ENCODE measurements at regions not wholly inside any gene's neighbourhood (a gene's known extent, or its start where the extent isn't known, plus 50 kb on each side); places are given as distances from the start of the nearest gene placed in this dataset.
"Not testable (repeated sequence)": the region's sequence is repeated elsewhere in the genome, so short reads cannot be mapped to it uniquely, and the experiment has no call there.

DNA sequence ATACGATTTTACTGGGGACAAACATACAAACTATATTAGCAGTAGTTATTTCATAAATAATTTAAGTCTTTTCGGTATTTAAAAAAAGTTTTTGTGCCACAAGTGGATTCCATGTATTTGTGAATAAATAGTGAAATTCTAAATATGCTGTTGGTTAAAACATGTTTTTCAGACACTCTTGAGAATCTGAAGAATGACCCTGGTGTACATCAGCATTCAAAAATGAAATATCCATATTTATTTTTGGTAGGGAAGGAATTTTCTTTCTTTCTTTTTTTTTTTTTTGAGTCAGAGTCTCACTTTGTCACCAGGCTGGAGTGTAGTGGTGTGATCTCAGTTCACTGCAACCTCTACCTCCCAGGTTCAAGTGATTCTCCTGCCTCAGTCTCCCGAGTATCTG, 136.1 kb upstream of the CDK6 start:
- DNase-seq = no peak

DNA sequence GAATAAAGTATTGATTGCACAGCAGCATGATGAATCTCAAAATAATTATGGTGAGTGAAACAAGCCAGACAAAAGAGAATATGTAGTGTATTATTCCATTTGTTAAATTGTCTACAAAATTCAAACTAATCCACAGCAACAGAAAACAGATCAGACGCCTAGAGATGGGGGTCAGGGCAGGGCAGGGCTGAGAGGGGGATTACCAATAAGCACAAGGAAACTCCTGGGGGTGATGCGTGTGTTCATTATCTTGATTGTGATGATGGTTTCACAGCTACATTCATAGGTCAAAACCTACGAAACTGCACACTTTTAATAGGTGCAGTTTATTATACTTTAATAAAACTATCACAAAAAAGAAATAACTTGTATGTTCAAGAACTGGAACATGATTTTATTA, 132.7 kb upstream of the CDK6 start:
- DNase-seq = no peak

DNA sequence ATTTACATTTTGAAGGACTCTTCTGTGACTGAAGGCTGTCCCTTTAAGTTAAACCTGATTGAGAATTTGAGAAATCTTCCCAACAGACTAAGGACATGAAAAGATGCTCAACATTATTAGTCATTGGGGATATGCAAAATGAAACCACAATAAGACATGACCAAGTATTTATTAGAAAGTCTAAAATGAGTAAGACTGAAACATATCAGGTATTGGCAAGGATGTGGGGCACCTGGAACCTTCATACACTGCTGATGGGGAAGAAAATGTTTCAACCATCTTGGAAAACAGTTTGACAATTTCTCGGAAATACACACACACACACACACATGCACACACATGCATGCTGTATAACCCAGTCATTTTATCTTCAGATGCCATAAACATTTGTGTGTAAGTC, 132.1 kb upstream of the CDK6 start:
- no peak for DNase-seq

DNA sequence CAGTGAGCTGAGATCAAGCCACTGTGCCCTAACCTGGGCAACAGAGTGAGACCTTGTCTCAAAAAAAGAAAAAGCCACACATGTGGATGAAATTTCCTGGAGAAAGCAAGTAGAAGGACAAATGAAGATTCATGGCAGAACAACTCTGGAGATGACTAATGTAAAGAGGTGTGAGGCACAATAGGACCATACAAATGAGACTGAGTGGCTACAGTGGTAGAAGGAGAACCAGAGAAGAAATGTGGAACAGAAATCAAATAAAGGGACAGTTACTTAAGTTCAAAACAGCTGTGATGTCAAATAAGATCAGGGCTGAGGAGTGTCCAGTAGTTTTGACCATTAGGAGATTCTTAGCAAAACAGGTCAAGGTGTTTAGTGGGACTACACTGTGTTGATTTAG, 130.9 kb upstream of the CDK6 start:
- DNase-seq = no peak

DNA sequence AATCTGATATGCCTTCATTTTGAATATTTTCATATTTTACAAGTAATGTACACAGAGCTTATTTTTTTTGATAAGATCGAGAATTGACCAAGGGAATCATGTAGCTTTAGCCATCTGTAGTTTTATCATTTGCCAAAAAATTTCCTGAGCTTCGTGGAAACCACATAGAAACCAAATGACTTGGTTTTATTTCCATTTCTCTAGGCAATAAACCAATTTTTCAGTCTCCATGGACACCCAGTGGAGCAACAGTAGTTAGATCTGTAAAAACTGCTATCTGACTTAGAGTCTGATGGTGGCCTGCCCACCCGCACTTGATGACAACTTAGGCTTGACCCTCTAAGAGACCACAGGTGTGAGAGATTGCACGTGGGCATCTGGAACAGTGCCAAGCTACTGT, 127.8 kb upstream of the CDK6 start:
- DNase-seq = no peak

DNA sequence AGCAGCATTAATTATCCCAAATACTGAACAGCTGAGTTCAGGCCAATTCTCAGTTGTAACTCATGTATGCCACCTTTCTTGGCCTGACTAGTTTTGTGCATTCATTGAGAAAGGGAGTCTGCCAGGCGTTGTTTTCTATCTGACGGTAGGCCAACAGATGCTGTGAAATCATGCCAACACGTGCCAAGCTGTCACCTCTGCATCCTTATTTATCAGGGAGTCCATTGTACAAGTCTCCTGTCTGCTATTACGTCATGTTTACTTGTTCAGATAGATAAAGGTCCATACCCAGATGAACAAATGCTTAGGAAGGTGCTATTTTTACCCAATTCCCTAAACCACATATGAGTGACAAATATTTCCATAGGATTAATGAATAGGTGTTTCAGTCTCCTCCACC, 127.2 kb upstream of the CDK6 start:
- no peak for DNase-seq

DNA sequence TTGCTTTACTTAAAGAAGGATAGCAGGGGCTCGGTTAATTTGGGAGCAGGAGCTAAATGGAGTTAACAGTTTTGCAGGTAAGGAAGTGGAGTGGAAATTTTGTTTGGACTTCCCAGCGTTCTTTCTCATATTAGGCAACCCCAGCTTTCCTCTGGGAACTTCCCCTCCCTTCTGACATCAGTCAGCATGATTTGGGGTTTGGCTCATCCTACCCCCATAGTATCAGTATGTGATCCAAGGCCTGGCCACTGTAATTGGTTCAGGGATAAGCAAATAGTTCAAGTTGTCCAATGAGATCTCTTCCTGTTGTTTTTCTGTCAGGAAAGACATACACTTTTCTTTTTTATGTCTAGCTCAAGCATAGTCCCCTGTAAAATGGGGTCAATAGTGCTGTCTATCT, 125.6 kb upstream of the CDK6 start:
- no peak for DNase-seq

DNA sequence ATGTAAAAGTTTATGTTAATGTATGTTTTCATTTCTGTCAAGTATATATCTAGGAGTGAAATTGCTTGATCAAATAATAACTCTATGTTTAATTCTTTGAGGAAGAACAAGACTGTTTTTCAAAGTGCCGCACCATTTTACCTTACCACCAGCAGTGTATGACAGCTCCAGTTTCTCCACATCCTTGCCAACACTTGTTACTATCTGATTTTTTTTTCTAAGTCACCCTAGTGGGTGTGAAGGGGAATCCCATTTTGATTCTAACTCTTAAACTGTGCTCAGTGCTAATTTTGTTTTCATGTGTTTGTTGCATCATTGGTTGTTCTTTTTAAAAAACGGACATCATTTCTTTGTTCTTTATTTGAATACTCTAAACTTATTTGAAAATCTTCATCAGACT, 120.2 kb upstream of the CDK6 start:
- no peak for DNase-seq

DNA sequence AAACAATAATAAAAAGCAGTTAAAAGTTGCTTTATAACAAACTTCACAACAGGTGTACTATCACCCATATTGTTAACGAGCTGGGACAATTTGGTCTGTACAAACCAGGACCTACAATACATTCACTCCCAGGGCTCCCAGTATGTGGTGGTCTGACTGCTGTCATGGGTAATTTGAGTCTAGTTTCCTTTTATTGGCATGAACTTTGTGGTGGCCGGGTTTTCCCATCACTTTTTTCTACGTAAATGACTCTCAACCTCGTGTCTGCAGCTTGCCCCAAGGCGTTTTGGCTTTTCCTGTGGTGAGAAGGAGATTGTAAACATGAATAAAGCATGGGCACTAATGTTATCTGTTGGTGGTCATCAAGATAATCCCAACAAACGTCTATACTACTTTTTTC, 118.7 kb upstream of the CDK6 start:
- DNase-seq = no peak

DNA sequence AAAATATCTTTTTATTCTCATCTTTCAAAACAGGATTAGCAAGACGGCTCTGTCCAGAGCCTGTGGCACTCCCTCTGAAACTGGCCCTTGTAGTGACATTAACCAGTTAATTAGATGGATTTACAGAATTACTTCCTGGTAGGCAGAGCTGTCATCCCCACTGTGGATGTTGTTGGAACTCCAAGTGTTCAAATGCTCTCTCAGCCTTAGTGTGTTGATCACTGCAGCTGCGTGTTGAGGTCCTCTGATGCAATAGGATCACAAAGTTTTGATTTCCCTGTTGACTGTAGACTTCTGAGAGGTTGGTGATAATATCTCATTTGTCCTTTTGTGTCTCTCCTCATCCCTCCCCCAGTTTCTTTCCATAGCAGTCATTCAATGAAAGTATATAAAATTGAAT, 117.3 kb upstream of the CDK6 start:
- DNase-seq = no peak

DNA sequence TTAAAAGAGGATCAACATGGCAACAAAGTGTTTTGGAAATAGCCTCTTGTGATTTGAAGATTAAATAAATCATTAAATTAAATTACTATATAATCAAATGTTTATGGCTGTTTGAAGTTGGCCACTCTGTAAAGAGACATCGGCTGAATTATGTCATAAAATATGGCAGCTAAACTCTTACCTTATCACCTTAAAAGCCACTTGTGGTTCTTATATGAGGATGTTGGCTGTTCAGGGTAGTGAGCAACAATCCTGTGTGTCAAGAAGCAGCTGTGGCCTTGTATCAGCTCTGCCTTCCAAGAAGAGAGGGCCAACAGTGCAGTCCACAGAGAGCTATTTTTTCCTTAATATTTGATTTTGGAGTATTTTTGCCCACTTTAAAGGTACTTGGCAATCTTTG, 113.4 kb upstream of the CDK6 start:
- DNase-seq = no peak

DNA sequence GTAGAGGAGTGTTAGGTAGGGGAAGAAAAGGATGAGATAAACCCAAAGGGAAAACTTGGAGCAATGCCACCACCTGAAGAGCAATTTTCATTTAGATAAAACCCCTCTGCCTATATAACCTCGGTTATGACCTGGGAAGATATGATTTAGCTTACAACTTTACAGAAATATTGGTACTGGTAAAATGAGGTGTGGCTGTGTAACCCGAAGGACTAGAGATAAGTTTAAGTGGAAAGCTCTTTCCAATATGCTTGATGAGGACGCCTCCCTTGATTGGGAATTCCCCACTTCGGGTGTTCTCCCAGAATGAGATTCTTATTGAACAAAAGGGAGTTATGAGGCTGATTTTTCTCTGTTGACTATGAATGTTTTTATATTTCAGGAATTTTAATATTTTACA, 109.5 kb upstream of the CDK6 start:
- no peak for DNase-seq

DNA sequence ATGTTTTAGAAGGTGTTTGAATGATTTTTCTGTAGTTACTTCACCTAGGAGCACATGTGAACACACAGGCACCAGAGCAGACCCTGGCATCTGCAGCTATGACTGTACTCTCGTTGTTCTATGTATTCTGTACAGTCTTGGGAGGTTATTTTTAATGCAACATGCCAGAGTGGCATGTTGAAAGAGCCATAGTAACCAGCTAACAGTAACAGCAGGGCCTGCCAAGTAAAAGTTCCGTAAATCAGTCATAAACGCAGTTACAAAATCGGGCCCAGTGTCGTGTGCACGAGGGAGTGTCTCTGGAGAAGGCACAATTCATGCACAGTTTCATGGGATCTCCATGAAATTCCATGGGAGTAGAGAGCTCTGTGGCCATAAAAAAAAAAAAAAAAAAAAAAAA, 108.3 kb upstream of the CDK6 start:
- no peak for DNase-seq

DNA sequence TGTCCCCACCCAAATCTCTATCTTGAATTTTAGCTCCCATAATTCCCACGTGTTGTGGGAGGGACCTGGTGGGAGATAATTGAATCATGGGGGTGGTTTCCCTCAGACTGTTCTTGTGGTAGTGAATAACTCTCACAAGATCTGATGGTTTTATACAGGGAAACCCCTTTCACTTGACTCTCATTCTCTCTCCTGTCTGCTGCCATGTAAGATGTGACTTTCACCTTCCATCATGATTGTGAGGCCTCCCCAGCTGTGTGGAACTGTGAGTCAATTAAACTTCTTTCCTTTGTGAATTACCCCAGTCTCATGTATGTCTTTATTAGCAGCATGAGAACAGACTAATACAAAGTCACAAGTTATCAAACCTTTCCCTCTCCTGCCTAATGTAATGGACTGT, 106.3 kb upstream of the CDK6 start:
- not testable (repeated sequence) for DNase-seq

DNA sequence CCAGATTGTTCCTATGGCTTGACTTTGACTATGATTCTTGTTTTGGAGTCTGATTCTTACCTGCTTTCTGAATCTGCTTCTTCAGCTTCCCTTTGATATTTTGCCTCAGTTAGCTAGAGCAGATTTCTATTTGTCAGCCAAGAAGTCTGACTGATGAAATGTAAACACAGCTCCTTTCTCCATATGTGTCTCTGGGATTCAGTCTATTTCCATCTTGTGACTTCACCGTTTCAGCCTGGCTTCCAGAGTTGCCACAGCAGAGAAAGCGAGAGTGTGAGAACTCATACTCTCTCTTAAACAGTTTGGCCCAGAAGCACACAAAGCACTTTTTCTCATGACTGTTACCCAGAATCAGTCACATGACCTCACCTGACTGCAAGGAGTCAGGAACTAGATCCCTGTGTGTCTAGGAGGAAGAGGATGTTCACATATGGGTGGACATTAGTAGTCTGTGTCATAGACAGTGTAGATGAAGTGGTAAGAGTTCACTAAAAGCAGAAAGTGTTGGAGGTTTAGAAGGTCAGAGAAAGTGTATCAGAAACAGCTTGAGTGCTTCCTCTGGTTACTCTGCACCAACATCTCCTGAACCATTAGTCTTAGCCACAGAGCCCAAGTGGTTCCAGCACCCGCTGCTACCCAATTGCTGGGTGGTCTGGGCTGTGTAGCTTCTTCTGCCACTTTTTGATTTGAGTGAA, 103.4 kb upstream of the CDK6 start:
- DNase-seq = no peak

DNA sequence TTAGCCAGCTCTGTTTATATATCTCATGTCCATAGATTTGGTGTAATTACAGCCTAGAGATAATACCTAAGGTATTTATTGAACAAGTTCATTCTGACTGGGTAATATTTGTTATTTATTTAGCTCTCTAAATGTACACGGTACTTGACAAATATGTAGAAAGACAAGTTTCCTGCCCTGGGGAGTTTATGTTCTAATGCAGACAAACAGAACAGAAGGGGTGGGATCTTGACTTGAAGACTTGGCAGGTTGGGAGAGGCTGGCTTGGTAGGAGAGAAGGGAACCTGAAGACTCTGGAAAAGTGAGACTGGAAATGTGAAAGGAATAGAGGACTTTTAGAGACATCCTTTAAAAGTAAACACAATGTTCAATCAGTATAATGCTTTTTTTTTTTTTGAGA, 97.7 kb upstream of the CDK6 start:
- DNase-seq = no peak

DNA sequence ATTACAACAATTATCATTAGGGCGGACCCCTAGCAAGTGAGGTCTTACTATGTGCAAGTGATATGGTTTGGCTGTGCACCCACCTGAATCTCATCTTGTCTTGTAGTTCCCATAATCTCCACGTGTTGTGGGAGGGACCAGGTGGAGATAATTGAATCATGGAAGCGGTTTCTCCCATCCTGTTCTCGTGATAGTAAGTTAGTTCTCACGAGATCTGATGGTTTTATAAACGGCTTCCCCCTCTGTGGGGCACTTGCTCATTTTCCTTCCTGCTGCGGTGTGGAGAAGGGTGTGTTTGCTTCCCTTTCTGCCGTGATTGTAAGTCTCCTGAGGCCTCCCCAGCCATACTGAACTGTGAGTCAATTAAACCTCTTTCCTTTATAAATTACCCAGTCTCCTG, 96.1 kb upstream of the CDK6 start:
- no peak for DNase-seq

DNA sequence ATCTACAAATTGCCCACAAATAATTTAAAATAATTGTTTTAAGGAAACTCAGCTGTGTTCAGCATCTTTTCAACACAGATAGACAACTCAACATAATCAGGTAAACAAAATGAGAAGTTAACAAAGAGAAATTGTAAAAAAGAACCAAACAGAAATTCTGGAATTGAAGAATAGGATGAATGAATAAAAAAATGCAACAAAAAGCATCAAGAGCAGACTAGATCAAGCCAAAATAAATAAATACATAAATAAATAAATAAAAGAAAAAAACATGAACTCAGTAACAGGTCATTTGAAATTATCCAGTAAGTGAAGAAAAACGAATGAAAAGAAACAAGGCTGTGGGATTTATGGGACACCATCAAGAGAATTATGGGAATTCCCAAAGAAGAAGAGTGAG, 94.0 kb upstream of the CDK6 start:
- DNase-seq = no peak

DNA sequence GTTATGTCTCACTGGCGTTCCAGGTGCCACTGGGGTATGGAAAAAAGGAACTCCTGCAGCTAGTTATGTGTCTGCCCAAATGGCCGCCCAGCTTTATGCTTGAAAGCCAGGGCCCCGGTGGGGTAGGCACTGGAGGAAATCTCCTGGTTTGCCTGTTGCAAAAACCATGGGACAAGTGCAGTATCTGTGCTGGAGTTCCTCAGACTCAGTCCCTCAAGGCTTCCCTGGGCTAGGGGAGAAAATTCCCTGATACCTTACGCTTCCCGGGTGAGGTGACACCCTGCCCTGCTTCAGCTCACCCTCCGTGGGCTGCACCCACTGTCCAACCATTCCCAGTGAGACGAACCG, 90.3 kb upstream of the CDK6 start:
- DNase-seq = no peak

DNA sequence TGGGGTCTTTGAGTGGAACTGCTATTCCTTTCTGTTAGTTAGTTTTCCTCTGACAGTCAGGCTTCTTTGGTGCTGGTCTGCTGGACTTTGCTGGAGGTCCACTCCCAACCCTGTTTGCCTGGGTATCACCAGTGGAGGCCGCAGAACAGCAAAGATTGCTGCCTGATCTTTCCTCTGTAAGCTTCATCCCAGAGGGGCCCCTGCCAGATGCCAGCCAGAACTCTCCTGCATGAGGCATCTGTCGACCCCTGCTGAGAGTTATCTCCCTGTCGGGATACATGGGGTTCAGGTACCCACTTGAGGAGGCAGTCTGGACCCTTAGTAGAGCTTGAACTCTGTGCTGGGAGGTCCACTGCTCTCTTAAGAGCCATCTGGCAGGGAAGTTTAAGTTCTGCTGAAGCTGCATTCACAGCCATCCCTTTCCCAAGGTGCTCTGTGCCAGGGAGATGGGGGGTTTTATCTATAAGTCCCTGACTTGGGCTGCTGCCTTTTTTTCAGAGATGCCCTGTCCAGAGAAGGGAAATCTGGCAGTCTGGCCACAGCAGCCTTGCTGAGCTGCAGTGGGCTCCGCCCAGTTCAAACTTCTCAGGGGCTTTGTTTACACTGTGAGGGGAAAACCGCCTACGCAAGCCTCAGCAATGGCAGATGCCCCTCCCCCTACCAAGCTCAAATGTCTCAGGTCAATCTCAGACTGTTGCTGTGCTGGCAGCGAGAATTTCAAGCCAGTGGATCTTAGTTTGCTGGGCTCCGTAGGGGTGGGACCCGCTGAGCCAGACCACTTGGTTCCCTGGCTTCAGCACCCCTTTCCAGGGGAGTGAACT, 89.7 kb upstream of the CDK6 start:
- no peak for DNase-seq

DNA sequence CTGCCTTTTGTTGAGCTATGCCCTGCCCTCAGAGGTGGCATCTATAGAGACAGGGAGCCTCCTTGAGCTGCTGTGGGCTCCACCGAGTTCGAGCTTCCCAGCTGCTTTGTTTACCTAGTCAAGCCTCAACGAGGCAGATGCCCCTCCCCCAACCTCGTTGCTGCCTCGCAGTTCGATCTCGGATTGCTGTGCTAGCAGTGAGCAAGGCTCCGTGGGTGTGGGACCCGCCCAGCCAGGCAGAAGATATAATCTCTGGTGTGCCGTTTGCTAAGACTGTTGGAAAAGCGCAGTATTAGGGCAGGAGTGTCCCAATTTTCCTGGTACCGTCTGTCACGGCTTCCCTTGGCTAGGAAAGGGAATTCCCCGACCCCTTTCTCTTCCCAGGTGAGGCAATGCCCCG, 88.4 kb upstream of the CDK6 start:
- no peak for DNase-seq

DNA sequence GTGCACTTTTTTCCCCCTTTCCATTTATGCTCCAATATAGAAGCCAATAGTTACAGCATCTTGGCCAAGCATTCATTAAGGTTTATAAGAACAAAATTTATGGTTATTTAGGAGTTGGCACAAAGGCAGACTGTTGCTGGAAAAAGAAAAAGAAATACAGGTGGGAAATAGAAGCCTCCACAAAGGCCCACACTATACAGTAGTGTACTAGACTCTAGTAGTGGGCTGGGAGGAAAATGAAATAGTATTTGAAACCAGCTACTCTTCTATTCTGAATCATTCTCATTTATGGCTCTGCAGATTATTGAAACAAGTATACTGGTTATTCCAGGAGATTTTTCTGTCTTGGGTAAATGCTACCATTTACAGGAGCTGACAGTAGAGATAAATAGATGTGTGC, 80.9 kb upstream of the CDK6 start:
- DNase-seq = no peak

DNA sequence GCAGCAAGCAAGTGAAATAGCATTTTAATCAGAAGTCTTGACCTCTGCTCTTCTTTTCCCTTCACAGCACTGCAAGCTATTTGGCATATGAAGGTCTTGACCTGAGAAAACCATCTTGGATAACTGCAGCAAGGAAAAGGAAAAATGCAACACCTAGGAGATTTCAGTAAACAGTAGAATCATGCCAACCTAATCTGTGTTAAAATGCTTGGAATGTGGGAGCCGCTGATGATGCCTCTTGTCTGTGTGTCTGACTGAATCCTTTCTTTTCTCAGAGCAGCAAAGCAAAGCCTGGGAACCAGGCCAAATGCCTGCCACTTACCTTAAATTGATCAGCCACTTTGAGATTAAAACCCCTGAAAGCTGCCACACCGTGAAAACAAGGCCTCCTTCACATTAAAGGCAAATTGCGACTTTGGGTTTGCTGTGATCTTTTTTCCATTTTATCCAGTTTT, 80.4 kb upstream of the CDK6 start:
- DNase-seq = no peak

DNA sequence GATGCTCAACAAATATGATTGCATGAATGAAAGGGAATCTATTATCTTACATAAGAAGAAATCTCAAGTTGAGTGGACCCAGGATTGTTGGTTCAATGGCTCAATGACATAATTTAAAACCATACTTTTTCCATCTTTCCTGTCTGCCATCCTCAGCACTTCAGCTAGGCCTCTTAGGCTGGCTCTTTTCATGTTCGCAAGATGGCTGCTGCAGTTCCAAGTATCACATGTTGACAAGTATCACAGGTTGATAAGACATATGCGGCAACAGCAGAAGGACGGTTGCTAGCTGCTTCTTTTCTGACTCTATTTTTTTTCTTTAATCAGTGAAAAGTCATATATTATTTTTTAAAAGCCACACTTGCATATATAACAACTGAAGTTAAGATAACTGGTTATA, 79.0 kb upstream of the CDK6 start:
- no peak for DNase-seq

DNA sequence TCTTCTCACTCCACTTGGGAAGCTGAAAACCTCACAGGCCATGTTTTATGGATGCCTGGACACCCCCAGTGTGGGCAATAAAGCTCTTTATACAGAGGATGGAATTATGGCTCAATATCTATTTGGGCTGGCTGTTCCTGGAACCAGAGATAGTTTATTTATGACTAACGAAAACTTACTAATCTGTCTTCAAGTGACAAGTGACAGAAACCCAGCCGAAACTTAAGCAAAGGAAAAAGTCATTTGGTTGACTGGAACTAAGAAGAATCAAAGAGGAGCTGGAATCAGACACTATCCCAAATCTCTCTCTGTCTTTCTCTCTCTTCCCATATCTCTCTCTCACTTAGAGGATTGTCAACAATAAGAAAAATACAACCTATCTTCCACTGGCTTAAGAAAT, 78.3 kb upstream of the CDK6 start:
- DNase-seq = no peak
